ENCODE measurements at regions not wholly inside any gene's neighbourhood (a gene's known extent, or its start where the extent isn't known, plus 50 kb on each side); places are given as distances from the start of the nearest gene placed in this dataset.

- TF ChIP-seq POLR2AphosphoS5 (IDR thresholded peaks at IDR 0.05; ENCODE audit: borderline replicate concordance, low read depth, low read length) (no peak), EZH2 (IDR thresholded peaks at IDR 0.05) (no peak)
Observed at GRCh38 chr14:83058068-83058467, 1524.4 kb upstream of the SEL1L start.
